Natural killer cell (primary cell): ENCODE measurements at regions not wholly inside any gene's neighbourhood (a gene's known extent, or its start where the extent isn't known, plus 50 kb on each side); places are given as distances from the start of the nearest gene placed in this dataset.

ENCODE experiments used
- ATAC-seq, 3 donors: fragments of 150-1000 bp in 2 of 3; fragments of 200-7000 bp in 1 of 3; cut with Tn5 transposase; 1 replicate in 1 of 3; 2 replicates in 2 of 3; pipeline ENCODE4 v1.10.0; 2021; ENCODE audit warnings: mild to moderate bottlenecking in 2 of 3, moderate library complexity in 2 of 3
- DNase-seq, 2 donors: peaks; one replicate each; pipeline versions ENCODE4 v3.0.0 to v3.0.0-alpha.2; 2013 to 2021; ENCODE audit warnings: mixed read lengths in 1 of 2
- H3K27ac ChIP-seq: one replicate; pipeline ENCODE4 v1.5.1; 2013; ENCODE audit warnings: mild to moderate bottlenecking, low read length
- H3K27me3 ChIP-seq: one replicate; pipeline ENCODE4 v1.6.1; 2013; ENCODE audit warnings: low read length; ENCODE audit not compliant: control insufficient read depth, insufficient read depth
- H3K36me3 ChIP-seq: one replicate; pipeline ENCODE4 v1.6.1; 2013; ENCODE audit warnings: low read length; ENCODE audit not compliant: control insufficient read depth, insufficient read depth
- H3K4me1 ChIP-seq: one replicate; pipeline ENCODE4 v1.6.1; 2013; ENCODE audit warnings: low read length; ENCODE audit not compliant: control insufficient read depth, insufficient read depth
- H3K4me3 ChIP-seq: one replicate; pipeline ENCODE4 v1.5.1; 2013; ENCODE audit warnings: low read length
- H3K9me3 ChIP-seq: one replicate; pipeline ENCODE4 v1.6.1; 2013; ENCODE audit warnings: low read length; ENCODE audit not compliant: control insufficient read depth, insufficient read depth
- H3K27ac Mint-ChIP-seq, 2 donors: one replicate each; pipeline ENCODE4 v1.8.0; 2022; ENCODE audit warnings: mild to moderate bottlenecking in 2 of 2, mixed read lengths in 2 of 2, moderate library complexity in 1 of 2
- H3K27me3 Mint-ChIP-seq, 2 donors: one replicate each; pipeline ENCODE4 v1.8.0; 2022; ENCODE audit warnings: low read depth in 2 of 2, mixed read lengths in 2 of 2
- H3K36me3 Mint-ChIP-seq: one replicate; pipeline ENCODE4 v1.8.0; 2022; ENCODE audit warnings: mixed read lengths
- H3K4me1 Mint-ChIP-seq, 2 donors: one replicate each; pipeline ENCODE4 v1.8.0; 2022; ENCODE audit warnings: mixed read lengths in 2 of 2
- H3K4me3 Mint-ChIP-seq: one replicate; pipeline ENCODE4 v1.8.0; 2022; ENCODE audit warnings: mild to moderate bottlenecking, moderate library complexity, mixed read lengths
- H3K9me3 Mint-ChIP-seq, 2 donors: one replicate each; pipeline ENCODE4 v1.8.0; 2022; ENCODE audit warnings: mixed read lengths in 2 of 2
- CTCF ChIP-seq: fragments of 200-600 bp; IDR thresholded peaks from one replicate; pipeline ENCODE4 v1.8.0; 2022; ENCODE audit warnings: antibody characterized with exemption
- WGBS: methylation state at CpG from one replicate; pipeline ENCODE4 v1.1.7; 2013; ENCODE audit warnings: missing lambda C conversion rate; ENCODE audit not compliant: insufficient coverage; 5-methylcytosine and 5-hydroxymethylcytosine counted together
- intact Hi-C: fragments of 100-400 bp; cut with micrococcal nuclease; formaldehyde crosslinking; loops from one replicate; pipeline ENCODE4 v1.14.2; 2022

DNA sequence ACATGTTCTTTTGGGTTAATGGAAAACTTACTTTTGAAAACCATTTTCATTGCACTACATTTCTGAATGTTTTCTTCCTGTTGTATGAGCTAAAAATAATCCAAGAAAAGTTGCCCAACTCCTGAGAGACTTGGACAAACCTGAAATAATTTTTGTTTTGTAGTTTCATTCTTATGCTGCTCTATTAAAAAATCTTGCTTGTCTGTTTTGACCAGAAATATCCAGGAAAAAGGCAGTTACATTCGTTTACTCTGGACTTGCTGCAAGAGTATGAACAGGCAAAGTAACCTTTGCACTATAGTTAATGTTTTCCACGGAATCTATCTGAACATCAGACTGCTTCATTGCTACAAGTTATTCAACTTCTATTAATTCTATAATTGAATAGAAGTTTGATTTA lies 200.1 kb upstream of the DAB2 start:
- no peak for ATAC-seq
- no peaks in the 10 kb centered on the region for H3K9me3 ChIP-seq
- H3K4me1 ChIP-seq, result no peaks in the 10 kb centered on the region
- DNase-seq, result no peak
- peaks cover 2% of the 10 kb centered on the region for H3K27me3 ChIP-seq
- Mint-ChIP-seq H3K27me3 (peaks cover 15 to 35% of the 10 kb centered on the region in 2 donors), H3K9me3 (no peaks in the 10 kb centered on the region), H3K27ac (no peak overlapping the region), H3K4me1 (no peaks in the 10 kb centered on the region), H3K36me3 (no peaks in the 10 kb centered on the region), H3K4me3 (no peak overlapping the region)
- intact Hi-C loops, result no loop called here
- H3K27ac ChIP-seq, result no peak overlapping the region
- no peak overlapping the region for H3K4me3 ChIP-seq
- no peak for TF ChIP-seq CTCF
- 54% methylated on average over 1 of the region's 2 CpGs for WGBS
- H3K36me3 ChIP-seq, result no peaks in the 10 kb centered on the region

GRCh38 chr5:39624268-39624886 lies 199.6 kb upstream of the DAB2 start:
- Mint-ChIP-seq H3K27me3 (peaks cover 15 to 30% of the 10 kb centered on the region in 2 donors), H3K4me3 (no peak overlapping the region), H3K4me1 (no peaks in the 10 kb centered on the region), H3K27ac (no peak overlapping the region), H3K9me3 (no peaks in the 10 kb centered on the region), H3K36me3 (no peaks in the 10 kb centered on the region)
- H3K4me1 ChIP-seq, result no peaks in the 10 kb centered on the region
- no peak overlapping the region for H3K27ac ChIP-seq
- 75% methylated on average over 1 of the region's 1 CpG for WGBS
- intact Hi-C loops, result no loop called here
- peaks cover 2% of the 10 kb centered on the region for H3K27me3 ChIP-seq
- DNase-seq (no peak), ATAC-seq (no peak)
- no peak for TF ChIP-seq CTCF
- H3K4me3 ChIP-seq, result no peak overlapping the region
- no peaks in the 10 kb centered on the region for H3K9me3 ChIP-seq
- H3K36me3 ChIP-seq, result no peaks in the 10 kb centered on the region

GRCh38 chr5:39623291-39623865 lies 198.6 kb upstream of the DAB2 start:
- ATAC-seq, result no peak
- no peak overlapping the region for H3K4me3 Mint-ChIP-seq
- H3K4me1 Mint-ChIP-seq, result no peaks in the 10 kb centered on the region
- intact Hi-C loops, result no loop called here
- Histone ChIP-seq H3K36me3 (no peaks in the 10 kb centered on the region), H3K9me3 (no peaks in the 10 kb centered on the region), H3K4me3 (no peak overlapping the region), H3K4me1 (no peaks in the 10 kb centered on the region), H3K27ac (no peak overlapping the region), H3K27me3 (peaks cover 2% of the 10 kb centered on the region)
- peaks cover 16 to 25% of the 10 kb centered on the region in 2 donors for H3K27me3 Mint-ChIP-seq
- no peaks in the 10 kb centered on the region for H3K9me3 Mint-ChIP-seq
- DNase-seq, result no peak
- no peak overlapping the region for H3K27ac Mint-ChIP-seq
- WGBS, result 92% methylated on average over 4 of the region's 5 CpGs
- TF ChIP-seq CTCF, result no peak
- no peaks in the 10 kb centered on the region for H3K36me3 Mint-ChIP-seq

DNA sequence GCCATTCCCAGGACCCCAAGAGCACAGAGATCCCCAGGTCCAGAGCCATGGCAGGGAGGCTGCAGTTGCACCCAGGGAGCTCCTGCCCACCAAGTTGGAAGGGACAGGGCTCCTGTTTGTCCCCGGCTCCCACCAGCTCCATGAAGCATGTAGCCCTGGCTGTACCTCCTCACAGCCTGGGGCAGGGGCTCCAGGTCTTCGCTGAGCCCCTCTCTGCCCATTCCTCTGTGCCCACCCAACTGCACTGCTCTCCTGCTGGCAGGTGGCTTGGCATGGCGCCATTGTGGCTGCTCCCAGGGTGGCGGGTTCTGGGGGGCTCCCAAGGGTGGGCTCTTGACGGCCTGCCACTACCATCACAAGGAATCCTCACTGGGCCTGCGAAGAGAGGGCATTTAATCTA lies 197.5 kb upstream of the DAB2 start:
- Histone ChIP-seq H3K27me3 (peaks cover 2% of the 10 kb centered on the region), H3K9me3 (no peaks in the 10 kb centered on the region), H3K36me3 (no peaks in the 10 kb centered on the region), H3K4me1 (no peaks in the 10 kb centered on the region), H3K4me3 (no peak overlapping the region), H3K27ac (no peak overlapping the region)
- DNase-seq (no peak), ATAC-seq (no peak)
- intact Hi-C loops, result no loop called here
- 92% methylated on average over 6 of the region's 6 CpGs for WGBS
- H3K27ac Mint-ChIP-seq, result no peak overlapping the region
- no peak overlapping the region for H3K4me3 Mint-ChIP-seq
- TF ChIP-seq CTCF, result no peak
- peaks cover 13 to 23% of the 10 kb centered on the region in 2 donors for H3K27me3 Mint-ChIP-seq
- H3K9me3 Mint-ChIP-seq, result no peaks in the 10 kb centered on the region
- H3K36me3 Mint-ChIP-seq, result no peaks in the 10 kb centered on the region
- no peaks in the 10 kb centered on the region for H3K4me1 Mint-ChIP-seq
